Ishikawa (cell line): ENCODE measurements at regions not wholly inside any gene's neighbourhood (a gene's known extent, or its start where the extent isn't known, plus 50 kb on each side); places are given as distances from the start of the nearest gene placed in this dataset.

ENCODE experiments used
- CEBPB ChIP-seq: IDR thresholded peaks from 2 replicates; pipeline ENCODE4 v1.6.1; 2012
- CREB1 ChIP-seq: IDR thresholded peaks from 2 replicates; pipeline ENCODE4 v1.6.1; 2012; ENCODE audit warnings: low read depth
- EGR1 ChIP-seq: IDR thresholded peaks from 2 replicates; pipeline ENCODE4 v1.6.1; 2012
- EP300 ChIP-seq: IDR thresholded peaks from 2 replicates; pipeline ENCODE4 v1.6.1; 2012; ENCODE audit warnings: borderline replicate concordance
- FOXM1 ChIP-seq: IDR thresholded peaks from 2 replicates; pipeline ENCODE4 v1.6.1; 2012; ENCODE audit warnings: low read depth, borderline replicate concordance
- MAX ChIP-seq: IDR thresholded peaks from 2 replicates; pipeline ENCODE4 v1.6.1; 2012
- NFIC ChIP-seq: IDR thresholded peaks from 2 replicates; pipeline ENCODE4 v1.6.1; 2012
- RAD21 ChIP-seq: IDR thresholded peaks from 2 replicates; pipeline ENCODE4 v1.6.1; 2012; ENCODE audit warnings: low read depth
- TAF1 ChIP-seq: IDR thresholded peaks from 2 replicates; pipeline ENCODE4 v1.6.1; 2012; ENCODE audit warnings: low read depth, mild to moderate bottlenecking
- TCF12 ChIP-seq: IDR thresholded peaks from 2 replicates; pipeline ENCODE4 v1.6.1; 2012; ENCODE audit warnings: low read depth
- TEAD4 ChIP-seq: IDR thresholded peaks from 2 replicates; pipeline ENCODE4 v1.6.1; 2012
- USF1 ChIP-seq: IDR thresholded peaks from 2 replicates; pipeline ENCODE4 v1.6.1; 2012
- YY1 ChIP-seq: IDR thresholded peaks from 2 replicates; pipeline ENCODE4 v1.6.1; 2012; ENCODE audit warnings: low read depth
- ZBTB7A ChIP-seq: IDR thresholded peaks from 2 replicates; pipeline ENCODE4 v1.6.1; 2012; ENCODE audit warnings: low read depth
- TF ChIP-seq, protein P1 (sequence below): IDR thresholded peaks from 2 replicates; pipeline ENCODE4 v1.6.1; 2012; ENCODE audit warnings: low read depth, mild to moderate bottlenecking

DNA sequence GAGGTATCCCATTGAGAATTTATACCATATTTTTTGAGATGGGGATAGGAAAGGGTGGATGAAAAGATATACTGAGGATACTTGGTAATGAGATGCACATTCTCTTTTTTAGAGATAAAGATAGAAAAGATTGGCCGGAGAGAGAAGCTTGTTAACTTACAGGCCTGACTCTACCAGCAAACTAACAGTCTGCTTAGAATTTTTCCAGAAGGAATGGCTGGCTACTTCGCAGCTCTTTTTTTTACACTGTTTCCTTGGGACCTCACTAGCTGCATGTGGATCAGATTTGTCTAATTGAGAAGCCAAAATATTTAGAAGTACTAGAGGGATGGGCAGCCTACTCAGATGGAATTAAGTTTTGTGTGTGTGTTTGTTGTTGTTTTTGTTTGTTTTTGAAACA, 586.6 kb downstream of the TAFA4 start:
- no peak for TF ChIP-seq CREB1
- no peak for TF ChIP-seq YY1
- no peak for TF ChIP-seq EGR1
- no peak for TF ChIP-seq ZBTB7A
- TF ChIP-seq TEAD4 = no peak
- no peak for TF ChIP-seq CEBPB
- no peak for TF ChIP-seq FOXM1
- TF ChIP-seq, protein P1, sequence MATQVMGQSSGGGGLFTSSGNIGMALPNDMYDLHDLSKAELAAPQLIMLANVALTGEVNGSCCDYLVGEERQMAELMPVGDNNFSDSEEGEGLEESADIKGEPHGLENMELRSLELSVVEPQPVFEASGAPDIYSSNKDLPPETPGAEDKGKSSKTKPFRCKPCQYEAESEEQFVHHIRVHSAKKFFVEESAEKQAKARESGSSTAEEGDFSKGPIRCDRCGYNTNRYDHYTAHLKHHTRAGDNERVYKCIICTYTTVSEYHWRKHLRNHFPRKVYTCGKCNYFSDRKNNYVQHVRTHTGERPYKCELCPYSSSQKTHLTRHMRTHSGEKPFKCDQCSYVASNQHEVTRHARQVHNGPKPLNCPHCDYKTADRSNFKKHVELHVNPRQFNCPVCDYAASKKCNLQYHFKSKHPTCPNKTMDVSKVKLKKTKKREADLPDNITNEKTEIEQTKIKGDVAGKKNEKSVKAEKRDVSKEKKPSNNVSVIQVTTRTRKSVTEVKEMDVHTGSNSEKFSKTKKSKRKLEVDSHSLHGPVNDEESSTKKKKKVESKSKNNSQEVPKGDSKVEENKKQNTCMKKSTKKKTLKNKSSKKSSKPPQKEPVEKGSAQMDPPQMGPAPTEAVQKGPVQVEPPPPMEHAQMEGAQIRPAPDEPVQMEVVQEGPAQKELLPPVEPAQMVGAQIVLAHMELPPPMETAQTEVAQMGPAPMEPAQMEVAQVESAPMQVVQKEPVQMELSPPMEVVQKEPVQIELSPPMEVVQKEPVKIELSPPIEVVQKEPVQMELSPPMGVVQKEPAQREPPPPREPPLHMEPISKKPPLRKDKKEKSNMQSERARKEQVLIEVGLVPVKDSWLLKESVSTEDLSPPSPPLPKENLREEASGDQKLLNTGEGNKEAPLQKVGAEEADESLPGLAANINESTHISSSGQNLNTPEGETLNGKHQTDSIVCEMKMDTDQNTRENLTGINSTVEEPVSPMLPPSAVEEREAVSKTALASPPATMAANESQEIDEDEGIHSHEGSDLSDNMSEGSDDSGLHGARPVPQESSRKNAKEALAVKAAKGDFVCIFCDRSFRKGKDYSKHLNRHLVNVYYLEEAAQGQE = no peak
- no peak for TF ChIP-seq USF1
- no peak for TF ChIP-seq TCF12
- no peak for TF ChIP-seq RAD21
- no peak for TF ChIP-seq MAX

DNA sequence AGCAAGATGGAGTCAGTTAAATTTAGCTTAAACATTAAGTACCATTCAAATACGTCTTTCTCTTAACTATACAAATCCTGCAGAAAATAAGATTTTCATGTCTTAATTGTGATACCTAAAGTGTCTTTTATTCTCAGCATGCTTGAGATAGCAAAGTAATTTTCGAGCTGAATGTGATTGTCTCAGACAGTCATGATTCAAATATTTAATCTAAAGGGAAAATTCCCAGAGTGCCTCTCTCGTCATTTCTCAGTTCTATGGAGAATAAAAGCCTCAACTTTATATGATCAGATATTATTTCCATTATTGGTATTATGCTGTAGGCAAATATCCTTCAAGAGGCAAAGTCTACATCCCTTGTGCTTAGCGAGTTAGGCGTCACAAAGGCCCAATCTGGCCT, 589.9 kb downstream of the TAFA4 start:
- TF ChIP-seq RAD21 (no peak), FOXM1 (no peak), USF1 (no peak), NFIC (no peak), TEAD4 (no peak), CEBPB (no peak), EGR1 (no peak), TAF1 (no peak), MAX (no peak), TCF12 (no peak)
- TF ChIP-seq, protein P1 = no peak

GRCh38 chr3:68336042-68336441, 596.3 kb downstream of the TAFA4 start:
- TF ChIP-seq EP300 = no peak
- no peak for TF ChIP-seq TAF1
- no peak for TF ChIP-seq YY1
- TF ChIP-seq, protein P1 = no peak
- no peak for TF ChIP-seq EGR1
- TF ChIP-seq CEBPB = no peak
- TF ChIP-seq NFIC = no peak
- TF ChIP-seq ZBTB7A = no peak
- TF ChIP-seq RAD21 = no peak
- no peak for TF ChIP-seq USF1
- no peak for TF ChIP-seq CREB1
- TF ChIP-seq TCF12 = no peak
- no peak for TF ChIP-seq FOXM1
- no peak for TF ChIP-seq MAX
- TF ChIP-seq TEAD4 = no peak

DNA sequence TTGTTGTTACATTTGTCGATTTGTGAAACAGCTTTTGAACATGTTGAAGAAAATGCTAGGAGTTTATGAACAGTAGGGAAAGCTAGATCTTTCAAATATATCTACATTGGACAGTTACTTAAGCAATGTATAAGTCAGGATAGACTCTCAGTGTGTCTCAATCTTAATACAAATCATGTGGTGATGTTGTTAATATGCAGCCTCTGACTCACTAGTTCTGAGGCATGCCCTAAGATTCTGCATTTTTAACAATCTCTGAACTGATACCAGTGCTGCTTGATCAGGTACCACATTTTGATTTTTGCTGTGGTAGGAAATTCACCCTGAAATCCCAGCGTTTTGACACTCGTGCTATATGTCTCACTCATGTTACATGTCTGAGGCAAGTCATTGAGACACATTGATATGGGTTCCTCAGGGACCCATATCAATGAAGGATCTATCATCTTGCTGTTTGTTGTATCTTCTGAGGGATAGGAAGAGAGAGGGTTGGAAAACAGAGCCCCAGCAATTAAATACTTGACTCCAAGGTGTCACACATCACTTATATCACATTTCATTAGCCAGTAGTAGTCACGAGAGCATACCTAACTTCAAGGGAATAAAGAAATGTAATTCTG, 597.9 kb downstream of the TAFA4 start:
- TF ChIP-seq RAD21 (no peak), NFIC (no peak), TEAD4 (no peak), MAX (no peak), CREB1 (no peak), FOXM1 (no peak), EP300 (no peak), EGR1 (no peak), YY1 (no peak), TAF1 (no peak), TCF12 (no peak), ZBTB7A (no peak)
- TF ChIP-seq, protein P1 = no peak
